GM11168 (cell line): ENCODE measurements at regions not wholly inside any gene's neighbourhood (a gene's known extent, or its start where the extent isn't known, plus 50 kb on each side); places are given as distances from the start of the nearest gene placed in this dataset.

Source experiments
- in situ Hi-C: fragments of 300-500 bp; cut with MboI; formaldehyde crosslinking; loops from one replicate; pipeline ENCODE4 v1.12.0; 2022; ENCODE audit warnings: low sequenced_read_pairs; ENCODE audit not compliant: unreplicated experiment

GRCh38 chr12:114963846-114964245 lies 279.9 kb upstream of the TBX3 start:
- in situ Hi-C loops, result no loop called here

GRCh38 chr12:114961491-114961890 lies 277.5 kb upstream of the TBX3 start:
- in situ Hi-C loops, result no loop called here

GRCh38 chr12:114958538-114958937 lies 274.6 kb upstream of the TBX3 start:
- in situ Hi-C loops, result no loop called here

GRCh38 chr12:114957225-114957624 lies 273.2 kb upstream of the TBX3 start:
- in situ Hi-C loops, result no loop called here

GRCh38 chr12:114955414-114956014 lies 271.5 kb upstream of the TBX3 start:
- in situ Hi-C loops, result no loop called here

- in situ Hi-C loops, result no loop called here
These were observed 270.6 kb upstream of the TBX3 start for GRCh38 chr12:114954511-114955055.

GRCh38 chr12:114952573-114953271 lies 268.7 kb upstream of the TBX3 start:
- in situ Hi-C loops, result no loop called here

GRCh38 chr12:114949058-114949820 lies 265.3 kb upstream of the TBX3 start:
- in situ Hi-C loops, result no loop called here

- in situ Hi-C loops, result no loop called here
These were observed 261.4 kb upstream of the TBX3 start for GRCh38 chr12:114945351-114945750.

- in situ Hi-C loops, result no loop called here
These were observed 260.8 kb upstream of the TBX3 start for GRCh38 chr12:114944736-114945135.

GRCh38 chr12:114943601-114944000 lies 259.6 kb upstream of the TBX3 start:
- in situ Hi-C loops, result no loop called here

- in situ Hi-C loops, result no loop called here
These were observed 254.7 kb upstream of the TBX3 start for GRCh38 chr12:114938487-114939210.

GRCh38 chr12:114936148-114937079 lies 252.4 kb upstream of the TBX3 start:
- in situ Hi-C loops, result no loop called here

GRCh38 chr12:114935658-114936057 lies 251.7 kb upstream of the TBX3 start:
- in situ Hi-C loops, result no loop called here

- in situ Hi-C loops, result no loop called here
These were observed 249.6 kb upstream of the TBX3 start for GRCh38 chr12:114933428-114934160.

GRCh38 chr12:114932806-114933205 lies 248.8 kb upstream of the TBX3 start:
- in situ Hi-C loops, result no loop called here

GRCh38 chr12:114931025-114931424 lies 247.1 kb upstream of the TBX3 start:
- in situ Hi-C loops, result no loop called here

- in situ Hi-C loops, result no loop called here
These were observed 242.4 kb upstream of the TBX3 start for GRCh38 chr12:114926341-114926740.
